ENCODE measurements at regions not wholly inside any gene's neighbourhood (a gene's known extent, or its start where the extent isn't known, plus 50 kb on each side); places are given as distances from the start of the nearest gene placed in this dataset.

GRCh38 chr10:30793093-30793492 lies 163.5 kb upstream of the LYZL2 start:
- TF ChIP-seq CTCF (IDR thresholded peaks at IDR 0.05; ENCODE audit: low read length) (no peak), EZH2 (optimal IDR thresholded peaks at IDR 0.05; ENCODE audit: low read depth, low read length) (no peak)
